ENCODE measurements at regions not wholly inside any gene's neighbourhood (a gene's known extent, or its start where the extent isn't known, plus 50 kb on each side); places are given as distances from the start of the nearest gene placed in this dataset.

- no peak for FAIRE-seq
- DNase-seq (ENCODE audit: low spot score), result no peak
These were observed 52.8 kb upstream of the DHX15 start for GRCh38 chr4:24637173-24637572.

GRCh38 chr4:24638396-24638875 lies 54.1 kb upstream of the DHX15 start:
- FAIRE-seq, result no peak

DNA sequence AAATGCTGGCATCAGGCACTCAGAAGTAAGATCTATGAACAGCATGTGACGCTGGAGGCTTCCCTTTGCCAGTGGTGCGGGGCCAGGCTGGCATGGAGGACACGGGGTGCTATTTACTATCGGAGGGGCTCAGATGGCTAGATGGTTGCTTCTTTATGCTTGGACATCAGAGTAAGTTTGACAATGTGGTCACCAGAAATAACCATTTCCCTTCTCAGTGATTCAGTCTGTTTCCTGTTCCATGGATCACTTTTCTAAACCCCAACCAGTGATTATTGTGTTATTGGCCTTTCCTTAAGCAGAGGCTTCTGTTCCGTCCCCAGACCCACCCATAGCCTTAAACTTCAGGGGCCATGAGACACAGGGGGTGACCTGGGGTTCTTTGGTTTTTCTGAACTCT lies 55.4 kb upstream of the DHX15 start:
- no peak for FAIRE-seq
- DNase-seq (ENCODE audit: low spot score), result no peak

More at GRCh38 chr4:24638396-24638875, 54.1 kb upstream of the DHX15 start:
- DNase-seq (ENCODE audit: low spot score), result no peak

GRCh38 chr4:24640366-24640765 lies 56.0 kb upstream of the DHX15 start:
- DNase-seq (ENCODE audit: low spot score) (no peak), FAIRE-seq (no peak)

- DNase-seq (ENCODE audit: low spot score), result peak; percentile 51
- no peak for FAIRE-seq
These were observed 58.7 kb upstream of the DHX15 start for GRCh38 chr4:24642981-24643547.

GRCh38 chr4:24643774-24644520 lies 59.6 kb upstream of the DHX15 start:
- no peak for FAIRE-seq
- no peak for DNase-seq (ENCODE audit: low spot score)

DNA sequence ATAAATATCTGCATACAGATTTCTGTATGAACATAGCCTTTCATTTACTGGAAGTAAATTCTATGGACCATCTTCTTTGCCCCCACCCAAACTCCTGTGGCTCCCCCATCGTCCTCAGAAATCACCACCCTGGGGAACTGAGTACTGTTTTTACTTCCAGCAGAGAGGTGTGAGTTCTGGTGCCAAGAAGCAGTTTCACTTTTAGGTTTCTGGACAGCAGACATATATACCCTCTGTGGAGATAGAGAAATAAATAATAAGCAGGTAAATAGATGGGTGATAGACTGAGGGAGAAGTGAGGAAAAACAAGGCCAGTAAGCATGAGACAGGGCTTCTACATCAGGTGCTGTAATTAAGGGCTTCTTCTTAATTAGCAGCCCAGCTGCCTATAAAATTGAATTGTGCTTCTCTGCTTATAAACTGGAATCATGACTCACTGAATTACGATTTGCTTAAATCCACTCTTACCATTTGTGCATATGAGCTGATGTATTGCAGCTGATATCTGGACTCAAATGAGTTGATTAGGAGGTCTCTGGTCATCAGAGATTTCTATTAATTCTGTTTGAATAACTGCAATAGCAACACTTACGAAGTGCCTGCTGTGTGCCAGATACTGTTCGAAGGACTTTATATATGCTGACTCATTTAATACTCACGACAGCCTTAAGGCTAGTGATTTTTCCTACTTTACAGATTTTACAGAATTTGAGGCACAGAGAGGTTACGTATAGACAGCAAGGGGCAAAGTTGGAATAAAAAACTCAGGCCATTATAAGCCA lies 60.8 kb upstream of the DHX15 start:
- no peak for DNase-seq (ENCODE audit: low spot score)
- FAIRE-seq, result no peak

GRCh38 chr4:24645765-24646550 lies 61.6 kb upstream of the DHX15 start:
- FAIRE-seq (no peak), DNase-seq (ENCODE audit: low spot score) (no peak)

DNA sequence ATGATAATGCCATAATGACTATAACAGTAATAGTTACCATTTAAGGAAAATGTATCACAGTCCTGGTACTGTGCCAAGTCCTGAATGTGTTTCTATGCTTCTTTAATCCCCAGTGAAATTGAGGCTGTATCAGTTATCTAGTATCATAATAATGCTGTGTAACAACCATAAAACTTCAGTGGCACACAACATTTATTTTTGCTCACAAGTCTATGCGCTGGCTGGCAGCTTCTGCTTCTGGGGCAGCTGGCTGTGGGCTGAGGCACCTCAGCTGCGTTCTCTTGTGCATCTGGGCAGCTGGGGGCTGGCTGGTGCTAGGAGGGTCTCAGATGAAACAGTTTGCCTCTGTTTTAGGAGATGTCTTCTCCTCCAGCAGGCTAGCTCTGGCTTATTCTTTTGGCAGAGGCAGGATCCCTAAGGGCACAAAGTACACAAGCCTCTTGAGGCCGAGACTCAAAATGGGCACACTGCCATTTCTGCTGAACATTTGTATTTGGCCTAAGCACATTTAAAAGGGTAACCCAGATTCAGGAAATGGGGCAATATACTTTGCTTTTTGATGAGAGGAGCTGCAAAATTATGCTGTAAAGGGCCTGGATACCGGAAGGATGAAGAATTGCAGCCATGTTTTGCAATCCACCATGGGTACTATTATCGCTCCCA lies 62.6 kb upstream of the DHX15 start:
- FAIRE-seq (no peak), DNase-seq (ENCODE audit: low spot score) (no peak)

GRCh38 chr4:24650849-24651640 lies 66.7 kb upstream of the DHX15 start:
- FAIRE-seq (no peak), DNase-seq (ENCODE audit: low spot score) (no peak)

- DNase-seq (ENCODE audit: low spot score), result no peak
- no peak for FAIRE-seq
These were observed 71.0 kb upstream of the DHX15 start for GRCh38 chr4:24655326-24655725.

DNA sequence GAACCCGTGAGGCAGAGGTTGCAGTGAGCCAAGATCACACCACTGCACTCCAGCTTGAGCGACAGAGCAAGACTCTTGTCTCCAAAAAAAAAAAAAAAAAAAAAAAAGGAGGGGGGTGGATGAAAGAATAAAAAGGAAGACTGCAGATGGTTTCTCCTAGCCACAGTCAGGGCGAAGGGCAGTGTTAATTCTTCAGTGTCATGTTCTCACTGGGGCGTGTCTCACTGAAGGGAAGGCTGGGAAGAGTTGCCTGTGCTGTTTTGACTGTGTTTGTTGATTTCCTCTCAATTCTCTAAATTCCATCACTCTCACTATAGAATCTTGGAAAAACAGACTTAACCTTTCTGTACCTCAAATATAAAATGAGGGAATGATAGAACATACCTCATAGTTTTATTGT lies 71.6 kb upstream of the DHX15 start:
- DNase-seq (ENCODE audit: low spot score) (peak; percentile 21), FAIRE-seq (no peak)

GRCh38 chr4:24656906-24657305 lies 72.6 kb upstream of the DHX15 start:
- FAIRE-seq (no peak), DNase-seq (ENCODE audit: low spot score) (no peak)

- no peak for FAIRE-seq
- peak; percentile 70 for DNase-seq (ENCODE audit: low spot score)
These were observed 73.6 kb upstream of the DHX15 start for GRCh38 chr4:24657768-24658617.

DNA sequence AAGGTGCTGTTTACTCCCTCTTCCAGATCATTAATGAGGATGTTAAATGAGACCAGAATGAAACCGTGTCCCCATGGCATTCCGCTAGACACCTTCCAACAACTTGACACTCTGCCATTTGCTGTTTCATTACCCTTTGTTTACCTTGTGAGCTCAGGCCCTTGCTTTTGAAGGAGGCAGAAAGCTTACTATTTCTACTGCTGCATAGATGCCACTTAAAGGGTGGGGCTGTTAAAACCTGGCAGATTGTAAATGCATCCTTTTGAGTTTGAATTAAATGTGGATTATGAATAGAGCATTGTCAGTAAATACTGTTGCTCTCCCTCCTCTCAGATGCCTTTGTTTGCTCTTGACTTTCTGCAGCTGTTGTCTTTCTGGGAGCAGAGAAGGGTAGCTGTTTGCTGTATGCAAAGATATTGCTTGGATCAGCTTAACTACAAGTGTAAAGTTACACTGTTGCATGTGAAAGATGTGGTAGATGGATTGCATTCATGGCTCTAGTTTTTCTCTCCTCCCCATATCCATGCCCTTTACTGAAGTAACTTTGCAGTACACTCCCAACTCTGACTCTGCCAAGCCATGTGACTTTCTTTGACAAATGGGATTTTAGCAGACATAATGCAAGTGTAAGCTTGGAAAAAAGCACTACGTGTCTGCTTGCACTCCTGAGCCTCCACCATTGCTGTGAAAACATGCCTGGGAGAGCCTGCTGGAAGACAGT lies 75.0 kb upstream of the DHX15 start:
- FAIRE-seq (no peak), DNase-seq (ENCODE audit: low spot score) (no peak)

DNA sequence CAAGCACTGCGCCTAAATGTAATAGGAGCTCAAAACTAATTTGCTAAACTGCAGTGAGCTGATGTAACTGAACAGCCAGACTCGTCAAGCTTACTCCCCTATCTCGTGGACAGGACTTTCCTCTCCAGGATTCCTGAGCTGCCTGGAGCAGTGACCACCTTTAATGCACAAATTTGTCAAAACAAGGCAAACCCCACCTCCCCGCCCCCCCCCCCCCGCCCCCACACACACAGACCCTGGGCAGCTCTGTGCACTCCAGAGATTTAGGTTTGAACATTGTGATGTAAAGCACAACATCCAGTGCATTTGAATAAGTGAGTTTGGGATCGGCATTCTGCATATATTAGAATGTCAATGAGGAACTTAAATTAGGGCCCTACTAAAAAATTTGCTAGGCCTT lies 77.7 kb upstream of the DHX15 start:
- no peak for FAIRE-seq
- no peak for DNase-seq (ENCODE audit: low spot score)

GRCh38 chr4:24662542-24662941 lies 78.2 kb upstream of the DHX15 start:
- DNase-seq (ENCODE audit: low spot score) (no peak), FAIRE-seq (no peak)

GRCh38 chr4:24664956-24665355 lies 80.6 kb upstream of the DHX15 start:
- FAIRE-seq, result no peak
- no peak for DNase-seq (ENCODE audit: low spot score)

DNA sequence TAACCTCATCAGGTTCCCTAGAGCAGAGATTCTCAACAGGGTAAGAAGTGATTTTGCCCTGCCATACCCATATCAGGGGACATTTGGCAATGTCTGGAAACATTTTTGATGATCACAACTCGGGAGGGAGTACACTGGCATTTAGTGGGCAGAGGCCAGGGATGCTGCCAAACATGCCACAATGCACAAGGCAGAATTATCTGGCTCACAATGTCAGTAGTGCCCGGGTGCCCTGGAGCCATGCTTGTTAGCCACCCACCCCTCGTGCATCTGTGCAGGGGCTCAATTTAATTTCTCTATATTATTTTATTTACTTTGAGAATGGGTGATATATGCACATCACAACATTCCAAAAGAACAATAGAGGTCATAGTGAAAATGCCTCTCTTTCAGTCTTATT lies 82.0 kb upstream of the DHX15 start:
- FAIRE-seq (no peak), DNase-seq (ENCODE audit: low spot score) (no peak)

Measured in urothelium cell line (cell line).